Retinal pigment epithelial cell (primary cell): ENCODE measurements at regions not wholly inside any gene's neighbourhood (a gene's known extent, or its start where the extent isn't known, plus 50 kb on each side); places are given as distances from the start of the nearest gene placed in this dataset.
A peak's percentile ranks its signal among the peaks of the same experiment; 100 is the strongest.
"Not testable (repeated sequence)": the region's sequence is repeated elsewhere in the genome, so short reads cannot be mapped to it uniquely, and the experiment has no call there.

Source experiments
- DNase-seq: peaks from one replicate; pipeline ENCODE4 v3.0.0-alpha.2; 2010; ENCODE audit warnings: low read depth
- H3K4me3 ChIP-seq: 2 replicates; pipeline ENCODE4 v1.5.1; 2011; ENCODE audit warnings: mild to moderate bottlenecking, low read length, control low read depth, moderate library complexity
- CTCF ChIP-seq: conservative IDR thresholded peaks from 2 replicates; pipeline ENCODE4 v1.5.1; 2011; ENCODE audit warnings: low read depth, low read length, control low read depth, inconsistent platforms

DNA sequence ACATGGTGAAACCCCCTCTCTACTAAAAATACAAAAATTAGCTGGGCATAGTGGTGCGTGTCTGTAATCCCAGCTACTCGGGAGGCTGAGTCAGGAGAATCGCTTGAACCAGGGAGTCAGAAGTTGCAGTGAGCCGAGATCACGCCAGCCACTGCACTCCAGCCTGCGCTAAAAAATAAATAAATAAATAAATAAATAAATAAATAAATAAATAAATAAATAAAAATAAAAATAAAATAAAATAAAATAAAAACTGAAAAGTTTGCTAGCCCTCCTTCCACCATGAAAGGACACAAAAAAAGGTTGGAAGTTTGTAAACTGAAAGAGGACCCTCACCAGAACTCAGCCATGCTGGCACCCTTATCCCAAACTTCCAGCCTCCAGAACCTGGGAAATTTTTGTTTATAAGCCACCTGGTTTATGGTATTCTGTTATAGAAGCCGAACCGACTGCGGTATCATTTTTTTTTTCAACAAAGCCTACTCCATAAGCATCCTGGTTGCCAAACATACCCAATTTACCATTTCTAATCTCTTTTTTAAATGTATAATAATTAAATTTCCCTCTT, 448.2 kb downstream of the SEMA3D start:
- H3K4me3 ChIP-seq: no peak overlapping the region
- no peak for TF ChIP-seq CTCF
- no peak for DNase-seq

- TF ChIP-seq CTCF: no peak
- H3K4me3 ChIP-seq: no peak overlapping the region
- DNase-seq: no peak
Observed at GRCh38 chr7:84735677-84736076, 451.2 kb downstream of the SEMA3D start.

DNA sequence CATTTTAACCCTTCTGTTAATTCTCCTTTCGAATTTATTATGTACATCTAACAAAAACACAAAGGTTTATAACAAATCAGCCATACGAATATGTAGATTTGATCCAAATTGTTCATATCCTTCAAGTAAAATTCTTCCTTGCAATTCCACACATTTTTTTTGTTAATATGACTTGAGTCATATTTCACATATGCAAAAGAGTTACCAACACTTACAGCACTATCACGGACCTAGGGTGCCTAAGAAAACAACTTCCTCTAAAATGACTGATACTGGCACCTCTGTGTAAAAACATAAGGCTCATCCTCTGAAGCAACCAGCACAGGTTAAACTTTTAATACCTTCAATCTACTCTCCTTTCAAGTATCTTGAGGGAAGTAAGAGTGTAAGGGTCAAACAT, 451.8 kb downstream of the SEMA3D start:
- DNase-seq: no peak
- no peak for TF ChIP-seq CTCF
- H3K4me3 ChIP-seq: no peak overlapping the region

DNA sequence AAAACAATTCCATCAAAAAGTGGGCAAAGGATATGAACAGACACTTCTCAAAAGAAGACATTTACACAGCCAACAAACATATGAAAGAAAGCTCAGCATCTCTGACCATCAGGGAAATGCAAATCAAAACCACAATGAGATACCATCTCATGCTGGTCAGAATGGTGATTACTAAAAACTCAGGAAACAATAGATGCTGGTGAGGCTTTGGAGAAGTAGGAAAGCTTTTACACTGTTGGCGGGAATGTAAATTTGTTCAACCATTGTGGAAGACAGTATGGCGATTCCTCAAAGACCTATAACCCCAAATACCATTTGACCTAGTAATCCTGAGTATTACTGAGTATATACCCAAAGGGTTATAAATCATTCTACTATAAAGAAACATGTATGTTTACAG, 452.9 kb downstream of the SEMA3D start:
- not testable (repeated sequence) for DNase-seq, H3K4me3 ChIP-seq

- H3K4me3 ChIP-seq, DNase-seq: not testable (repeated sequence)
Observed at GRCh38 chr7:84730864-84731263, 456.0 kb downstream of the SEMA3D start.

DNA sequence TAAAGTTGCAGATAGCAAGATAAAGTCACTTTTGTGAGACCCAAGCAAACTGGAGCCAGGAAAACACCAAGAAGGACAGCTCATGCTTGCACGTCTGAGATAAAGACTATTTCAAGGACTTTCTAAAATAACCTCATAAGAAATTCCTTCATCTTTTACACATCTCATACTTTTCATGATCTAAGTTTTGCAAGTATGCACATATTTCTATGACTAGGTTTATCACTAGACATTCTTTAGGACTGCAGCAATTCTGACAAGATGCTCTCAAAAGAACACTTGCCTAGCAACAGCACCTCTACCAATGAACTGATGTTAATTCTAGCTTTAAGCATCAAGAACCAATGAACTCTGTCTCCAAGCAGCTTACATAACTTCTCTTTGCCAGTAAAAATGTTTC, 457.6 kb downstream of the SEMA3D start:
- H3K4me3 ChIP-seq: no peak overlapping the region
- no peak for TF ChIP-seq CTCF
- peak; percentile 72 for DNase-seq

DNA sequence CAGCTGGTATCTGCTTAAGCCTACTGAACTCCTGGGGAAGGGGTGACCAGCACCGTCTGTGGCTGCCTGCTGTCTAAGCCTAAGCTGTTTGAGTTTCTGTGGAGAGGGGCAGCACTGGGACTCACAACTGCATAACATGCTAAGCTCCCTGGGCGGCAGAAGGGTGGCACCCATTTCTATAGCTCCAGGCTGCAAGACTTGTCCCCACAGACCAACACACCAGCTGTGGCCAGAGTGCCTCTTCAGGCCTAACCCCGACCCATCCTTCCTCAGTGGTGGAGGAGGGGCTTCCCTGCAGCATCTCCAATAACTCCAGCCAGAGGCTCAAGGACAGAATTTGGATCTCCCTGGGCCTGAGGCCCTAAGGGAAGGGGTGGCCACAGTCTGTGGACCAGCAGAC, 464.1 kb downstream of the SEMA3D start:
- no peak for DNase-seq
- no peak overlapping the region for H3K4me3 ChIP-seq
- TF ChIP-seq CTCF: no peak

GRCh38 chr7:84722086-84722485, 464.8 kb downstream of the SEMA3D start:
- no peak for TF ChIP-seq CTCF
- no peak for DNase-seq
- no peak overlapping the region for H3K4me3 ChIP-seq
